HL-60 (cell line): ENCODE measurements at regions not wholly inside any gene's neighbourhood (a gene's known extent, or its start where the extent isn't known, plus 50 kb on each side); places are given as distances from the start of the nearest gene placed in this dataset.
"Not testable (repeated sequence)": the region's sequence is repeated elsewhere in the genome, so short reads cannot be mapped to it uniquely, and the experiment has no call there.

Experiments used
- DNase-seq, 2 experiments: peaks; one replicate each; pipeline ENCODE4 v3.0.0-alpha.2; 2010 to 2020; ENCODE audit warnings: low read depth in 1 of 2, low spot score in 1 of 2
- H3K27ac ChIP-seq: fragments of 250-450 bp; sonication (Bioruptor Pico); replicated peaks from 2 replicates; pipeline ENCODE4 v1.5.1; 2020; ENCODE audit warnings: mild to moderate bottlenecking, moderate library complexity
- H3K27me3 ChIP-seq: fragments of 250-450 bp; sonication (Bioruptor Pico); 2 replicates; pipeline ENCODE4 v1.5.1; 2021; ENCODE audit warnings: mild to moderate bottlenecking, moderate library complexity; ENCODE audit not compliant: insufficient read depth, poor library complexity, severe bottlenecking
- H3K4me3 ChIP-seq: replicated peaks from 2 replicates; pipeline ENCODE4 v1.5.1; 2011; ENCODE audit warnings: mild to moderate bottlenecking, control low read depth, low read length; ENCODE audit not compliant: insufficient read depth
- GABPA ChIP-seq: IDR thresholded peaks from 2 replicates; pipeline ENCODE4 v1.6.1; 2012; ENCODE audit warnings: low read depth
- POLR2AphosphoS5 ChIP-seq: IDR thresholded peaks from 2 replicates; pipeline ENCODE4 v1.6.1; 2012; ENCODE audit warnings: low read depth
- REST ChIP-seq: IDR thresholded peaks from 2 replicates; pipeline ENCODE4 v1.6.1; 2012; ENCODE audit warnings: low read depth; ENCODE audit not compliant: insufficient replicate concordance
- SPI1 ChIP-seq: IDR thresholded peaks from 2 replicates; pipeline ENCODE4 v1.6.1; 2012; ENCODE audit warnings: low read depth, mild to moderate bottlenecking, borderline replicate concordance
- TF ChIP-seq, protein P1 (sequence below): IDR thresholded peaks from one replicate; pipeline ENCODE4 v1.5.1; 2011; ENCODE audit warnings: low read length, control low read depth, inconsistent platforms; ENCODE audit not compliant: insufficient read depth

- H3K27me3 ChIP-seq = peaks cover 17% of the 10 kb centered on the region
- no peak overlapping the region for H3K27ac ChIP-seq
- DNase-seq = no peak
- H3K4me3 ChIP-seq = no peak overlapping the region
- TF ChIP-seq REST (no peak), SPI1 (no peak), POLR2AphosphoS5 (no peak), GABPA (no peak)
- TF ChIP-seq, protein P1, sequence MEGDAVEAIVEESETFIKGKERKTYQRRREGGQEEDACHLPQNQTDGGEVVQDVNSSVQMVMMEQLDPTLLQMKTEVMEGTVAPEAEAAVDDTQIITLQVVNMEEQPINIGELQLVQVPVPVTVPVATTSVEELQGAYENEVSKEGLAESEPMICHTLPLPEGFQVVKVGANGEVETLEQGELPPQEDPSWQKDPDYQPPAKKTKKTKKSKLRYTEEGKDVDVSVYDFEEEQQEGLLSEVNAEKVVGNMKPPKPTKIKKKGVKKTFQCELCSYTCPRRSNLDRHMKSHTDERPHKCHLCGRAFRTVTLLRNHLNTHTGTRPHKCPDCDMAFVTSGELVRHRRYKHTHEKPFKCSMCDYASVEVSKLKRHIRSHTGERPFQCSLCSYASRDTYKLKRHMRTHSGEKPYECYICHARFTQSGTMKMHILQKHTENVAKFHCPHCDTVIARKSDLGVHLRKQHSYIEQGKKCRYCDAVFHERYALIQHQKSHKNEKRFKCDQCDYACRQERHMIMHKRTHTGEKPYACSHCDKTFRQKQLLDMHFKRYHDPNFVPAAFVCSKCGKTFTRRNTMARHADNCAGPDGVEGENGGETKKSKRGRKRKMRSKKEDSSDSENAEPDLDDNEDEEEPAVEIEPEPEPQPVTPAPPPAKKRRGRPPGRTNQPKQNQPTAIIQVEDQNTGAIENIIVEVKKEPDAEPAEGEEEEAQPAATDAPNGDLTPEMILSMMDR = no peak
Observed at GRCh38 chr7:3146571-3147226, 103.0 kb upstream of the CARD11 start.

DNA sequence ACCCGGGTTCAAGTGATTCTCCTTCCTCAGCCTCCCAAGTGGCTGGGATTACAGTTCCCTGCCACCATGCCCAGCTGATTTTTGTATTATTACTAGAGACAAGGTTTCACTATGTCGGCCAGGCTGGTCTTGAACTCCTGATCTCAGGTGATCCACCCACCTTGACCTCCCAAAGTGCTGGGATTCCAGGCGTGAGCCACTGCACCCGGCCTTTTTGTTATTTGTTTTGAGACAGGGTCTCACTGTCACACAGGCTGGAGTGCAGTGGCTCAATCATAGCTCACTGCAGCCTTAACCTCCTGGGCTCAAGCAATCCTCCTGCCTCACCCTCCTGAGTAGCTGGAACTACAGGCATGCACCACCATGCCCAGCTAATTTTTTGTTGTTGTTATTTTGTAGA is 104.8 kb upstream of the CARD11 start:
- peaks cover 17% of the 10 kb centered on the region for H3K27me3 ChIP-seq
- H3K27ac ChIP-seq, H3K4me3 ChIP-seq, DNase-seq: not testable (repeated sequence)

GRCh38 chr7:3149231-3149995 is 105.7 kb upstream of the CARD11 start:
- H3K27ac ChIP-seq = no peak overlapping the region
- DNase-seq = no peak
- TF ChIP-seq SPI1 (no peak), POLR2AphosphoS5 (no peak), GABPA (no peak)
- TF ChIP-seq, protein P1 = no peak
- H3K4me3 ChIP-seq = no peak overlapping the region
- H3K27me3 ChIP-seq = peaks cover 17% of the 10 kb centered on the region

GRCh38 chr7:3150027-3150426 is 106.4 kb upstream of the CARD11 start:
- no peak for TF ChIP-seq SPI1
- no peak for TF ChIP-seq REST
- TF ChIP-seq GABPA = no peak
- TF ChIP-seq, protein P1 = no peak
- TF ChIP-seq POLR2AphosphoS5 = no peak
- Histone ChIP-seq H3K4me3 (no peak overlapping the region), H3K27ac (no peak overlapping the region), H3K27me3 (peaks cover 17% of the 10 kb centered on the region)
- no peak for DNase-seq
